ENCODE measurements at regions not wholly inside any gene's neighbourhood (a gene's known extent, or its start where the extent isn't known, plus 50 kb on each side); places are given as distances from the start of the nearest gene placed in this dataset.

DNA sequence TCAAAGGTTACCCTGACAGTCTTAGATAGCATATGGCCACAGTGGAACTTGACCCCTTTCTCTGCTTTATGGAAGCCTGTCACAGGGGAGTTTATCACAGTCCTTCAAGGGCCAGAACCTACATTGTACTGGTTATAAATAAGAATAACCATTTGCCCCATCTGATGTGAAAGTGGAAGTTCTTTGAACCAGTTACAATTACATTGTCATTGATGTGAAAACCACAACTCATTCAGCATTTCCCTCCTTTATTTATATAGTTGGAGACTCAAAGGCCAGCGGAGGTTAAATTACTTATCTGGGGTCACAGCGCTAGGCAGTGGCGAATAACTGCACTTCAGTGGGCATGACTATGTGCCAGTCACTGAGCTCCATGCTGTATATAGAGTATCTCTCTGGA is 60.5 kb upstream of the TBC1D5 start:
- no peak for DNase-seq (ENCODE audit: low read depth in 2 of 2)

DNA sequence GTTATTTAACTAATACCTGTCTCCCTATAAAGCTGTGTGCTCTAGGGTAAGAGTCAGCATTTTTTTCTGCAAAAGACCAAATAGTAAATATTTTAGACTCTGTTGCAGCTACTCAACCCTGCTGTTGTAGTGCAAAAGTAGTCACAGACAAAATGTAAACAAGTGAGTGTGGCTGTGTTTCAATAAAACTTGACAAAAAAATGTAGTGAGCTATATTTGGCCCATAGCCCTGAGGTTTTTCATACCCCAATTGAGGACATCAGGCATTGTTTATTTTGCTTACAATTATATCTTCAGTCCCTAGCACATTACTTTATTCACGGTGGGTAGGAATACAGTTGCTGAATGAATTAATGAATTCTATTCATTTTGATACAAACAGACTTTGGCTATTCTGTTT is 58.7 kb upstream of the TBC1D5 start:
- DNase-seq (ENCODE audit: low read depth in 2 of 2) = no peak

DNA sequence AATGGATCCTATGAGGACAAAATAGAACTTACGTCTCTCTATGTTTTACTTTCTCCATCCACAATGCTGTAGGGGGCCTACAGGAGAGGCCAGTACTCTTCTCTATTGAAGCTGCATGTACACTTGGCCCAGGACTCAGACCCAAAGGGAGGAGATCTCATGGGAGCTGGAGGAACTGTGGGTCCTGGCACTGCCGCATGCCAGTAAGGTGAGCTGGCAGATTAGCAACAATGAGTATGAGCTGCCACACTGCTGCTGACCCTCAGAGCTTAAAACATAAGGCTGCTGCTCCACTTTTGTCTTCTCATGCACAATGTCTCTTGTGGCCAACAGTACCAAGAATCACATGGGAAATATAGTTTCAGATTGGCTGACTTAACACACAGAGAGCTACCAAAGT is 57.8 kb upstream of the TBC1D5 start:
- DNase-seq (ENCODE audit: low read depth in 2 of 2) = no peak

DNA sequence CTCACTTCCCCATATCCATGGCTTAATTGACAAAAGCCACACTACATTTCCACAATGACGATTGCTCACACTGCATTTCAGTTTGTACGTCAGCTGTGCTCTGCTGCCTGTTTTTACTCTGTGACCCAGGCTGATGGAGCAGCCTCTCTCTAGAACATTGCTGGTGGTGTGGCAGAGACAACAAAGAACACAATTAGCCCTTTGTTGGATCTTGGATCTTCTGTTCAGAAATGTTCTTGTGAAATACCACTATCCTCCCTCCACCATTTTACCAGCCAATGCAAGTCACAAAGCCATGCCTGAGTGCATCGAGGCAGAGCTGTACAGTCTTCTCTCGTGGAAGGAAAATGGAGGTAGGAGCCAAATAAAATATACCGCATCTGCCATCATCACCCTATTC is 56.9 kb upstream of the TBC1D5 start:
- DNase-seq (ENCODE audit: low read depth in 2 of 2) = no peak

DNA sequence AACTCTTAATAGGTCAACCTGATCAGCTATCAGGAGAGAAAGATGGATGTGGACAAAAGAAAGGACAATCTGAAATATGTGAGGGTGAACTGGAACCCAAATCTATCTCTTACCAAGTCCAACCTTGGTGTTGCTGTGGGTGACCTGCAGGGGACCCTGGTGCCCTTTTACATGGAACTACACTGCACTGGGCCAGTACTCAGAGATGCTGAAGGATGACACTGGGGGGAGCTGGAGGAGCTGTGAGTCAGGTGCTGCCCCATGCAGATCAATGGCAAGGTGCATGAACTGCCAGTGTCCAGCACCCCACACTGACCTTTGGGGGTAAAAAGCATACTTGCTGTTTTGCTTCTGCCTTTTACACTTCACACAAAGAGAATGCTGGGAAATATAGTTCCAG is 55.6 kb upstream of the TBC1D5 start:
- DNase-seq (ENCODE audit: low read depth in 2 of 2) = no peak

DNA sequence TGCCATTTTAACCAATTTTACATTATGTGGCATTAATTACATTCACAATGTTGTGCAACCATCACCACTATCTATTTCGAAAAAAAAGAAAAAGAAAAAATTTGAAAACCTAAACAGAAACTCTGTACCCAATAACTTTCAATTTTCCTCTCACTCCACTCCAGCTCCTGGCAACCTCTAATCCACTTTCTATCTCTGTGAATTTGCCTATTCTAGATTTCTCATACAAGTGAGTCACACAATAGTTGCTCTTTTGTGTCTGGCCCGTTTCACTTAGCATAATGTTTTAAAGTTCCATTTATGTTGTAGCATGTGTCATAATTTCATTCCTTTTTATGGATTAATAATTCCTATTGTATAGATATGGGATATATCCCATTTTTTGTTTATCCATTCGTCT is 53.3 kb upstream of the TBC1D5 start:
- peak in 1 of 2 donors; percentile 12 for DNase-seq (ENCODE audit: low read depth in 2 of 2)

DNA sequence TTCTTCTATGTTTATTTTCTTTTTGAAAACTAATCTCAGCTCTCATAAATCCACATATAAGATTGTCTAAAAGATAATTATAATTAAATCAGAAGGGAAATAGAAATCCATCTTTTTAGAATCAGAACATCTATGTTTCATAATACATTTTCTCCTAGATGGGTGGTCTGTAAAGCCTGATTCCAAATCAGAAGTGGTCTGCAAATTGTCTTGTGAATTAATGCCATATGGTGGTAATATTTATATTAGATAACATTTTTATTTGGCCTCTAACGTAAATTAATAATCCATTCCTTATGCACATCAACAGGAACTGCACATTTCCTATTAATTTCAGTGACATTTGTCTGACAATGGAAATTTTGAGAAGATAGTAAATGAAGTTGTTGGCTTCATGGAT is 52.8 kb upstream of the TBC1D5 start:
- no peak for DNase-seq (ENCODE audit: low read depth in 2 of 2)

DNA sequence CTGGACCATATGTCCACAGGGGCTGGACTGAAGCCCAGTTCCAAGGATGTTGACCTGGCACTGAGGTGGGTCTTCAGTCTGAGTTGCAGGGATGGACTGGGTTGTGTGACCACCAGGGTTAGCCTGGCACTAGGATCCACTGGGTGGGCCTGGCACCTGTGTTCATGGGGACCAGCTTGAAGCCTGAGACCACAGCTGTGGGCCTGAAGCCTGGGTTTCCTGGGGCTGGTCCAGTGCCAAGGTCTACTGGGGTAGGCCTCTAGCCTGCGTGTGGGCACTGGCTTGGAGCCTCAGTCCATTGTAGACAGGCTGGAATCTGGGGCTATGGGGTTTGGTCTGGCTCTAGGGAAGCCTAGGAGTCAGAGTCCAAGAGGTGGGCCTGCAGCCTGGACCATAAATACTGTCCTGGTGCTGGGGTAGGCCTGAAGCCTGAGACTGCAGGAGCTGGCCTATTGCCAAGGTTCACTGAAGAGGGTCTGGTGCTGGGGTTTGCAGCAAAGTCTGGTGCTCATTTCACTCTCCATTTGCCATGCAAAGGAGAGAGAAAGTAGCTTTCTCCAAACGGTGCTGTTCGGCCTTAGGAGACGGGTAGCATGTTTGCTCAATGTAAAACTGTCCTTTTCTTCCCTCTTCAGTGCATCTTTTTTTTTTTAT is 51.2 kb upstream of the TBC1D5 start:
- DNase-seq (ENCODE audit: low read depth in 2 of 2) = no peak
